Astrocyte (in vitro differentiated cells and primary cell): ENCODE measurements at regions not wholly inside any gene's neighbourhood (a gene's known extent, or its start where the extent isn't known, plus 50 kb on each side); places are given as distances from the start of the nearest gene placed in this dataset.

Source experiments
- DNase-seq: peaks from one replicate; pipeline ENCODE4 v3.0.0-alpha.2; 2010; ENCODE audit warnings: low read depth
- FAIRE-seq: peaks from 2 replicates; lab custom pipeline; 2011; peaks lifted over from hg19 to GRCh38; lab: Jason Lieb, UNC
- H2AFZ ChIP-seq: 2 replicates; pipeline ENCODE4 v1.6.0; 2012; ENCODE audit warnings: low read depth, low read length, inconsistent platforms
- H3K27ac ChIP-seq: 2 replicates; pipeline ENCODE4 v1.5.1; 2011; ENCODE audit warnings: low read depth, low read length, inconsistent platforms
- H3K27me3 ChIP-seq: 2 replicates; pipeline ENCODE4 v1.6.0; 2011; ENCODE audit warnings: low read length, inconsistent platforms; ENCODE audit not compliant: insufficient read depth
- H3K36me3 ChIP-seq: 2 replicates; pipeline ENCODE4 v1.5.1; 2011; ENCODE audit warnings: low read length, inconsistent platforms; ENCODE audit not compliant: insufficient read depth
- H3K4me1 ChIP-seq: 2 replicates; pipeline ENCODE4 v1.5.1; 2011; ENCODE audit warnings: low read length, inconsistent platforms; ENCODE audit not compliant: insufficient read depth
- H3K4me2 ChIP-seq: 2 replicates; pipeline ENCODE4 v1.6.0; 2012; ENCODE audit warnings: low read length, inconsistent platforms
- H3K4me3 ChIP-seq: 2 replicates; pipeline ENCODE4 v1.5.1; 2011; ENCODE audit warnings: low read depth, mild to moderate bottlenecking, low read length, inconsistent platforms; ENCODE audit not compliant: insufficient read depth
- H3K79me2 ChIP-seq: 2 replicates; pipeline ENCODE4 v1.6.0; 2012; ENCODE audit warnings: mild to moderate bottlenecking, low read length, inconsistent platforms; ENCODE audit not compliant: insufficient read depth
- H3K9ac ChIP-seq: 2 replicates; pipeline ENCODE4 v1.6.0; 2012; ENCODE audit warnings: mild to moderate bottlenecking, low read length, inconsistent platforms
- H3K9me3 ChIP-seq: 2 replicates; pipeline ENCODE4 v1.5.1; 2012; ENCODE audit warnings: low read depth, mild to moderate bottlenecking, low read length, inconsistent platforms; ENCODE audit not compliant: insufficient read depth
- H4K20me1 ChIP-seq: 2 replicates; pipeline ENCODE4 v1.6.0; 2012; ENCODE audit warnings: low read length, inconsistent platforms; ENCODE audit not compliant: insufficient read depth
- H3K27ac Mint-ChIP-seq: one replicate; pipeline ENCODE4 v1.8.0; 2021; ENCODE audit warnings: mild to moderate bottlenecking, mixed read lengths; ENCODE audit not compliant: unreplicated experiment
- H3K27me3 Mint-ChIP-seq: one replicate; pipeline ENCODE4 v1.8.0; 2021; ENCODE audit warnings: low read depth, mixed read lengths; ENCODE audit not compliant: unreplicated experiment
- H3K36me3 Mint-ChIP-seq: one replicate; pipeline ENCODE4 v1.8.0; 2021; ENCODE audit warnings: low read depth, mixed read lengths; ENCODE audit not compliant: unreplicated experiment
- H3K4me1 Mint-ChIP-seq: one replicate; pipeline ENCODE4 v1.8.0; 2021; ENCODE audit warnings: low read depth, mixed read lengths; ENCODE audit not compliant: unreplicated experiment
- H3K4me3 Mint-ChIP-seq: one replicate; pipeline ENCODE4 v1.8.0; 2021; ENCODE audit warnings: mild to moderate bottlenecking, moderate library complexity, mixed read lengths; ENCODE audit not compliant: unreplicated experiment
- H3K9me3 Mint-ChIP-seq: one replicate; pipeline ENCODE4 v1.8.0; 2021; ENCODE audit warnings: mild to moderate bottlenecking, mixed read lengths; ENCODE audit not compliant: unreplicated experiment
- EZH2 ChIP-seq: IDR thresholded peaks from 2 replicates; pipeline ENCODE4 v1.6.1; 2012; ENCODE audit warnings: mild to moderate bottlenecking, low read length, inconsistent platforms; ENCODE audit not compliant: insufficient read depth
- TF ChIP-seq, protein P1 (sequence below): IDR thresholded peaks from 2 replicates; pipeline ENCODE4 v1.5.1; 2011; ENCODE audit warnings: low read depth, mild to moderate bottlenecking, inconsistent platforms, low read length, moderate library complexity; ENCODE audit not compliant: insufficient read depth

DNA sequence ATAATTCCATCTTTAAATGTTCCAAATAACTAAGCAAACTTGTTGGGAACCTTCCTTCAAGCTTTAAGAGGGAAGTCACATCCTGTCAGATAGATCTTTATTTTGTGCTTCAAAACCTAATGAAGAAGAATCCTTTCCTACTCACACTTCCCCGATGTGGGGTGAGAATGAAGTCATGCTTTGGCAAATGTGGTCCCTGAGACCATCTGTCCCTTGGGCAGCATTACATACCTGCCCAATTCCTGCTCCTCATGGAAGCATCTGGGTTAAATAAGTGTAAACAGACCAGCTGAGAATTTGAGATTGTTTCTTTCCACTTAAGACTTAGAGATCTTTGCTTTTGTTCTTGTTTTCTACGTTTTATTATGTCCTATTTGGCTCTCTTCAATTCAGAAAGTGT, 606.0 kb upstream of the TMEM132C start:
- peaks cover 16% of the 10 kb centered on the region for H3K4me1 ChIP-seq
- H2AFZ ChIP-seq, result no peak overlapping the region
- H3K9me3 ChIP-seq, result no peaks in the 10 kb centered on the region
- Mint-ChIP-seq H3K27me3 (no peaks in the 10 kb centered on the region), H3K27ac (no peak overlapping the region), H3K4me3 (no peak overlapping the region), H3K4me1 (no peaks in the 10 kb centered on the region), H3K9me3 (peaks cover 6% of the 10 kb centered on the region), H3K36me3 (no peaks in the 10 kb centered on the region)
- no peak overlapping the region for H3K4me3 ChIP-seq
- no peaks in the 10 kb centered on the region for H3K27me3 ChIP-seq
- H3K9ac ChIP-seq, result no peak overlapping the region
- H4K20me1 ChIP-seq, result no peaks in the 10 kb centered on the region
- TF ChIP-seq EZH2, result no peak
- TF ChIP-seq, protein P1, sequence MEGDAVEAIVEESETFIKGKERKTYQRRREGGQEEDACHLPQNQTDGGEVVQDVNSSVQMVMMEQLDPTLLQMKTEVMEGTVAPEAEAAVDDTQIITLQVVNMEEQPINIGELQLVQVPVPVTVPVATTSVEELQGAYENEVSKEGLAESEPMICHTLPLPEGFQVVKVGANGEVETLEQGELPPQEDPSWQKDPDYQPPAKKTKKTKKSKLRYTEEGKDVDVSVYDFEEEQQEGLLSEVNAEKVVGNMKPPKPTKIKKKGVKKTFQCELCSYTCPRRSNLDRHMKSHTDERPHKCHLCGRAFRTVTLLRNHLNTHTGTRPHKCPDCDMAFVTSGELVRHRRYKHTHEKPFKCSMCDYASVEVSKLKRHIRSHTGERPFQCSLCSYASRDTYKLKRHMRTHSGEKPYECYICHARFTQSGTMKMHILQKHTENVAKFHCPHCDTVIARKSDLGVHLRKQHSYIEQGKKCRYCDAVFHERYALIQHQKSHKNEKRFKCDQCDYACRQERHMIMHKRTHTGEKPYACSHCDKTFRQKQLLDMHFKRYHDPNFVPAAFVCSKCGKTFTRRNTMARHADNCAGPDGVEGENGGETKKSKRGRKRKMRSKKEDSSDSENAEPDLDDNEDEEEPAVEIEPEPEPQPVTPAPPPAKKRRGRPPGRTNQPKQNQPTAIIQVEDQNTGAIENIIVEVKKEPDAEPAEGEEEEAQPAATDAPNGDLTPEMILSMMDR, result no peak
- no peak overlapping the region for H3K27ac ChIP-seq
- FAIRE-seq, result no peak
- DNase-seq, result no peak
- no peak overlapping the region for H3K4me2 ChIP-seq
- no peaks in the 10 kb centered on the region for H3K79me2 ChIP-seq
- no peaks in the 10 kb centered on the region for H3K36me3 ChIP-seq

DNA sequence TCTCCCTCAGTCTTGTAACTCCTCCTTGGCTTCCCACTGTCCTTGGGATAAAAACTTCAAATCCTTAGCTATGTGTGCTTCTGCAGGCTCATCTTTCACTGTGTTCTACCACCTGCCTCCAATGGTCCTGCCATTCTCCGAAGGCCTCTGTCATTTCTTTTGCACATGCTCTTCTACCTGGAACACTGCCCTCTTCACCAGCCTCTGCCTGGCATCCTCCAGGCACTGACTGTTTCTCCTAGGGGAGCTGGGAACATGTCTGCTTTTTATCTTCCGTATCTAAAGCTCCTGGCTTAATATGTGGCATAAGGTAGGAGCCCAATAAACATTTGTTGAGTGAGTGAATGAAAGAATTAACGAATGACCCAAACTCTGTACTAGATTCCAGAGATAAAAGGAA, 603.3 kb upstream of the TMEM132C start:
- no peaks in the 10 kb centered on the region for H3K36me3 ChIP-seq
- no peaks in the 10 kb centered on the region for H3K79me2 ChIP-seq
- H3K4me1 Mint-ChIP-seq, result no peaks in the 10 kb centered on the region
- no peaks in the 10 kb centered on the region for H3K27me3 ChIP-seq
- H3K4me3 Mint-ChIP-seq, result no peak overlapping the region
- FAIRE-seq (no peak), DNase-seq (no peak)
- H3K27ac Mint-ChIP-seq, result no peak overlapping the region
- no peak overlapping the region for H3K9ac ChIP-seq
- no peaks in the 10 kb centered on the region for H3K4me1 ChIP-seq
- no peaks in the 10 kb centered on the region for H3K36me3 Mint-ChIP-seq
- no peak overlapping the region for H2AFZ ChIP-seq
- TF ChIP-seq, protein P1, result no peak
- no peak for TF ChIP-seq EZH2
- H3K27ac ChIP-seq, result no peak overlapping the region
- no peak overlapping the region for H3K4me3 ChIP-seq
- H3K9me3 Mint-ChIP-seq, result peaks cover 6% of the 10 kb centered on the region
- no peaks in the 10 kb centered on the region for H4K20me1 ChIP-seq
- no peak overlapping the region for H3K4me2 ChIP-seq
- no peaks in the 10 kb centered on the region for H3K27me3 Mint-ChIP-seq
- no peaks in the 10 kb centered on the region for H3K9me3 ChIP-seq

DNA sequence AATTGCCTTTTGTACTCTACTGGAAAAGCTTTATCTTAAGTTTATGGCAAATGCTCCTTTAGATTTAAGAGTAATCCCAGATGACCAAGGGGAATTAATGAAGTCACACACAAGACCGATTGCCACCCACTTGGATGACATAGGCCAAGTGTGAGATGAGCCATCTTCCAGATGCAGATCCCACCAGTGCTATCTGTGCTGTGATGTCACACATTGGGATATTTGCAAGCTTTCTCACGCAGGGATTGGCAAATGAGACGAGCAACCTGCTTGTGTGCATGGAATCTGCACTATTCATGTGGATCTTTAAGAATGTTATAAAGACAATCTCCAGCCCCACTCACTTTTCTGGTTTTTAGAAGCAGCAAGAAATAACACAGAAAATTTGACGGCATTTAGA, 602.1 kb upstream of the TMEM132C start:
- TF ChIP-seq EZH2, result no peak
- TF ChIP-seq, protein P1, result no peak
- H3K27ac Mint-ChIP-seq, result no peak overlapping the region
- no peak for FAIRE-seq

More for the DNA sequence above, 602.1 kb upstream of the TMEM132C start:
- Mint-ChIP-seq H3K27me3 (no peaks in the 10 kb centered on the region), H3K4me1 (no peaks in the 10 kb centered on the region), H3K36me3 (no peaks in the 10 kb centered on the region), H3K9me3 (peaks cover 9% of the 10 kb centered on the region), H3K4me3 (no peak overlapping the region)
- no peak overlapping the region for H3K4me3 ChIP-seq
- H4K20me1 ChIP-seq, result no peaks in the 10 kb centered on the region
- H3K9me3 ChIP-seq, result no peaks in the 10 kb centered on the region
- no peaks in the 10 kb centered on the region for H3K79me2 ChIP-seq
- no peak overlapping the region for H2AFZ ChIP-seq
- H3K36me3 ChIP-seq, result no peaks in the 10 kb centered on the region
- peak; percentile 40 for DNase-seq
- no peak overlapping the region for H3K4me2 ChIP-seq
- no peaks in the 10 kb centered on the region for H3K27me3 ChIP-seq
- H3K9ac ChIP-seq, result no peak overlapping the region
- no peak overlapping the region for H3K27ac ChIP-seq
- H3K4me1 ChIP-seq, result no peaks in the 10 kb centered on the region
